RWPE2 (cell line): ENCODE measurements at regions not wholly inside any gene's neighbourhood (a gene's known extent, or its start where the extent isn't known, plus 50 kb on each side); places are given as distances from the start of the nearest gene placed in this dataset.
A peak's percentile ranks its signal among the peaks of the same experiment; 100 is the strongest.

Source experiments
- ATAC-seq: fragments of 200-7000 bp; cut with Tn5 transposase; 3 replicates; pipeline ENCODE4 v1.9.1; 2021; ENCODE audit warnings: low read depth
- DNase-seq: peaks from one replicate; pipeline ENCODE4 v3.0.0-alpha.2; 2020; ENCODE audit warnings: low spot score
- H3K27ac ChIP-seq: fragments of 450-650 bp; 2 replicates; pipeline ENCODE4 v1.5.1; 2017; ENCODE audit warnings: mild to moderate bottlenecking; ENCODE audit not compliant: poor library complexity, severe bottlenecking
- H3K27me3 ChIP-seq: fragments of 250-450 bp; sonication (Bioruptor Pico); 2 replicates; pipeline ENCODE4 v1.5.1; 2021; ENCODE audit warnings: mild to moderate bottlenecking, moderate library complexity; ENCODE audit not compliant: insufficient read depth, poor library complexity, severe bottlenecking
- H3K36me3 ChIP-seq: fragments of 250-450 bp; sonication (Bioruptor Pico); 2 replicates; pipeline ENCODE4 v1.5.1; 2020; ENCODE audit warnings: low read depth, mild to moderate bottlenecking, moderate library complexity
- H3K4me1 ChIP-seq: fragments of 250-450 bp; sonication (Bioruptor Pico); 2 replicates; pipeline ENCODE4 v1.5.1; 2021; ENCODE audit warnings: mild to moderate bottlenecking, moderate library complexity; ENCODE audit not compliant: insufficient read depth, poor library complexity, severe bottlenecking
- H3K4me3 ChIP-seq: fragments of 250-450 bp; sonication (Bioruptor Pico); 2 replicates; pipeline ENCODE4 v1.5.1; 2021; ENCODE audit warnings: mild to moderate bottlenecking, moderate library complexity; ENCODE audit not compliant: severe bottlenecking
- H3K9me3 ChIP-seq: fragments of 250-450 bp; sonication (Bioruptor Pico); 2 replicates; pipeline ENCODE4 v1.5.1; 2021; ENCODE audit warnings: mild to moderate bottlenecking, moderate library complexity; ENCODE audit not compliant: severe bottlenecking
- CTCF ChIP-seq: fragments of 450-650 bp; IDR thresholded peaks from one replicate; pipeline ENCODE4 v1.5.1; 2017; ENCODE audit warnings: mild to moderate bottlenecking, moderate library complexity; ENCODE audit not compliant: poor library complexity, severe bottlenecking

GRCh38 chr2:17272652-17273525 is 245.4 kb downstream of the RAD51AP2 start:
- DNase-seq, result no peak
- ATAC-seq, result 0 out of 3 replicates have a peak, but pooled peaks have one; percentile 11

GRCh38 chr2:17272170-17272569 is 246.1 kb downstream of the RAD51AP2 start:
- H3K27me3 ChIP-seq, result no peaks in the 10 kb centered on the region
- no peaks in the 10 kb centered on the region for H3K9me3 ChIP-seq
- peak; percentile 92 for ATAC-seq
- H3K4me1 ChIP-seq, result peaks cover 4% of the 10 kb centered on the region
- no peak for DNase-seq
- no peak for TF ChIP-seq CTCF
- H3K36me3 ChIP-seq, result no peaks in the 10 kb centered on the region
- H3K4me3 ChIP-seq, result no peak overlapping the region
- peak overlapping the region; percentile 16 for H3K27ac ChIP-seq

More at GRCh38 chr2:17272652-17273525, 245.4 kb downstream of the RAD51AP2 start:
- no peak for TF ChIP-seq CTCF
- no peaks in the 10 kb centered on the region for H3K9me3 ChIP-seq
- H3K4me3 ChIP-seq, result no peak overlapping the region
- H3K36me3 ChIP-seq, result no peaks in the 10 kb centered on the region
- no peaks in the 10 kb centered on the region for H3K27me3 ChIP-seq
- peaks cover 4% of the 10 kb centered on the region for H3K4me1 ChIP-seq
- H3K27ac ChIP-seq, result peak overlapping the region; percentile 16

GRCh38 chr2:17271416-17271815 is 246.8 kb downstream of the RAD51AP2 start:
- Histone ChIP-seq H3K4me1 (peaks cover 4% of the 10 kb centered on the region), H3K27me3 (no peaks in the 10 kb centered on the region), H3K9me3 (no peaks in the 10 kb centered on the region), H3K4me3 (no peak overlapping the region), H3K36me3 (no peaks in the 10 kb centered on the region), H3K27ac (no peak overlapping the region)
- DNase-seq (no peak), ATAC-seq (peak; percentile 37; the same call in 1 of the 3 replicates)
- TF ChIP-seq CTCF, result no peak

GRCh38 chr2:17270894-17271293 is 247.3 kb downstream of the RAD51AP2 start:
- no peak for DNase-seq
- Histone ChIP-seq H3K4me1 (peaks cover 4% of the 10 kb centered on the region), H3K27ac (no peak overlapping the region), H3K27me3 (no peaks in the 10 kb centered on the region), H3K36me3 (no peaks in the 10 kb centered on the region), H3K4me3 (no peak overlapping the region), H3K9me3 (no peaks in the 10 kb centered on the region)
- no peak for TF ChIP-seq CTCF
- no peak for ATAC-seq

- H3K27me3 ChIP-seq, result no peaks in the 10 kb centered on the region
- DNase-seq (no peak), ATAC-seq (no peak)
- H3K4me1 ChIP-seq, result no peaks in the 10 kb centered on the region
- H3K36me3 ChIP-seq, result no peaks in the 10 kb centered on the region
- no peak for TF ChIP-seq CTCF
- no peak overlapping the region for H3K4me3 ChIP-seq
- H3K27ac ChIP-seq, result no peak overlapping the region
- no peaks in the 10 kb centered on the region for H3K9me3 ChIP-seq
Measured at GRCh38 chr2:17263570-17263968, 254.7 kb downstream of the RAD51AP2 start.
